Left ventricle myocardium superior (tissue), 1 donor: ENCODE measurements at regions not wholly inside any gene's neighbourhood (a gene's known extent, or its start where the extent isn't known, plus 50 kb on each side); places are given as distances from the start of the nearest gene placed in this dataset.

Experiments
- ATAC-seq: fragments of 200-7000 bp; cut with Tn5 transposase; one replicate; pipeline ENCODE4 v1.9.1; 2020; ENCODE audit warnings: mild to moderate bottlenecking, moderate library complexity
- DNase-seq: peaks from one replicate; pipeline ENCODE4 v3.0.0-alpha.2; 2020
- intact Hi-C: fragments of 100-400 bp; cut with micrococcal nuclease; formaldehyde crosslinking; loops from one replicate; pipeline ENCODE4 v1.11.0; 2022
- donor health status: DM: no; HTN: yes; CAD: no; lungs with severe emphysema.

DNA sequence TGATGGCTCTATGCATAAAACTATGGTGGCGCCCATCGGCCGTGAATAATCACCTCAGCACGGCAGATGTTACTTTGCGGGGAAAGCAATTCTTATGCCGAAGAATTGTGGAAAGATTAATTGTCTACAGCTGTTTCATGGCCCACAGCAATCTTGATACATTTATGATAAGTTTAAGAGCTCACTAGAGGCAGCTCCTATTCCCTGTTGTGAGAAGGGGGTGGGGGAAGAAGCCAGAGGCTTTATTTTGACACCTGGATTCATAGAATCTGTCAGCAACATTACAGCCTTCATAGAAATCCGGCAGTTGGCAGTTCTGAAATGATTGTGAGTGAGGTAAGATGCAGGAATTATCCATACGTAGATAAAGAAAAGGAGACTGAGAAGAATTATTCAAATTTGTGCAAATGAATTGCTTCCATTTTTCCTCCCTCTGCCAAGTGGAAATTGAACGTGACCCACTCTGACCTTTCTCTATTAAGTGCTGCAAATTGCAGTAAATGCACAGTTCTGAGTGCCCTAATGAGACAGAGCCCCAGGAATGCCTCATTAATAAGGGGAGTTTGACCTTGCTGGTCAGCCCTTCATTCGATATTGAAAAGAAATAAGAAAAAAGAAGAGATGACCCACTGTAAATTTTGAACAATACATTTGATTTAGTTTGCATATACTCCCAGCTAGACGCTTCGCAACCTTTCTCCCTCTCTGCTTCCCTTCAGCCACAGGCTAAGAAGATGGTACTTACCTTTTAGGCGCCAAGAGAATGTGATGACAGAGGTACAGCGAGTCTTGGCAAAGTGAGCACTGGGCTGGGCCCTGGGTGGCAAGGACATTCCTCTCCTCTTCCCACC, 188.8 kb downstream of the GPAT3 start:
- intact Hi-C loops = no loop called here
- DNase-seq (no peak), ATAC-seq (no peak)

DNA sequence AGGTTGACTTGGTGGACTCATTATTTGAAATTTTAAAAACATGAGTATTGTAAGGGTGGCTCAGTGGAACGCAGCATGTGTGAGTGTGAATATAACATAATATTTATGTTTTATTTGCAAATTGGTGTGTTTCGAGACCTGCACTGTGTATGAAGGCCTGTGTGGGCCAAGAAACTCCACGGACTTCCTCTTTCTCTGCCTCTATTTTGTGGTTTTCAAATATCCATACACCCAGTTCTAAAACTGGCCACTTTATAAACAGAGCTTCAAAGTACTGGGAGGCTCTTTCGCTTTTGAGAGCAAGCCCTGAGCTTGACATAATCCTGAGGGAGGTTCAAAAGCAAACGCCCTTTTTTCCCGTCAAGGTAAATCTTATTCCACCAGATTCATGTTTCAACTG, 187.7 kb downstream of the GPAT3 start:
- intact Hi-C loops = no loop called here
- ATAC-seq (no peak), DNase-seq (no peak)

GRCh38 chr4:83722730-83723269, 186.9 kb downstream of the GPAT3 start:
- intact Hi-C loops = no loop called here
- no peak for ATAC-seq
- DNase-seq = no peak

DNA sequence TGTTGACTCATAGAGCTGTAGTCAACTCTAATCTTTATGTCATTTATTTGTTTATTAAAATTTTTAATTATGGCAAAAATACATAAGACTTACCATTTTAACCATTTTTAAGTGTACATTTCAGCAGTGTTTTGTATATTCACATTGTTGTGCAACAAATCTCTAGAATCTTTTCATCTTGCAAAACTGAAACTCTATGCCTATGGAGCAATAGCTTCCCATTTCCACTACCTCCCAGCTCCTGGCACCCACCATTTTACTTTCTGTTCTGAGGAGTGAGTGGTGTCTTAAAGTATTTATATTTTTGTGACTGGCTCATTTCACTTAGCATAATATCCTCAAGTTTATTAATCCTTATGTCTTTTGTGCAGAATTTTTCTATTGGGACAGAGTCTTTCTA, 181.0 kb downstream of the GPAT3 start:
- intact Hi-C loops = no loop called here
- no peak for ATAC-seq

GRCh38 chr4:83712890-83713289, 177.0 kb downstream of the GPAT3 start:
- intact Hi-C loops = no loop called here

More for the DNA sequence above, 181.0 kb downstream of the GPAT3 start:
- no peak for DNase-seq

GRCh38 chr4:83709627-83710026, 173.7 kb downstream of the GPAT3 start:
- no peak for ATAC-seq
- DNase-seq = no peak
- intact Hi-C loops = no loop called here

More at GRCh38 chr4:83712890-83713289, 177.0 kb downstream of the GPAT3 start:
- ATAC-seq (no peak), DNase-seq (no peak)

DNA sequence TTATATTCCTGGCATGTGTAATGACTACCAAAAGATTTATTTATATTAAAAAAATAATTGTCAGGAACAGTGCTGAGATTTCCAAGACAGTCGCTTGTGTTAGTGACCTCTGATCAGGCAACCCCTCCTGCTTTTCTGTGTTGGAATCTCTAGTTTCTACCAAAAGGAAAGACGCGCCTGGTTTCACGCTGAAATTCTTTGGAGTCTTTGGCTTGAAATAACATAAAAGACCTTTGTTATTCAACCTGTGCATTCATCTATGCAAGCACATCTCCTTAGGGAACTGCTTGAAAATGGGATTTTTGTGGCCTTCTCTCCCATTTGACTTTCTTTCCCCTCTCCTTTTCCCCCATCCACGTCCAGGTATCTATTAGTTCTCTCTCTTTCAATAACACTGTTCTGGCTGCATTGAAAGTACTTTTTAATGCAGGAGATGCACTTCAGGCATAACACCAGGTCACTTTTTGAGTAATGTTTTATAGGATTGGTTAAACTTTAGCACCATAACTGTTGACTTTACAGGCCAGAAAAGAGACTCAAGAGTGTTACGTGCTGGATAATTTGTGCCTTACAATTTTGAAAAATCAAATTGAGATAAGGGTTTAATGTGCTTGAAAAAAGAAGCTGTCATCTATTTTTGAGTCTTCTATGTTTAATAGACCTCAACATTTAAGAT, 172.7 kb downstream of the GPAT3 start:
- DNase-seq (no peak), ATAC-seq (no peak)
- intact Hi-C loops = no loop called here

DNA sequence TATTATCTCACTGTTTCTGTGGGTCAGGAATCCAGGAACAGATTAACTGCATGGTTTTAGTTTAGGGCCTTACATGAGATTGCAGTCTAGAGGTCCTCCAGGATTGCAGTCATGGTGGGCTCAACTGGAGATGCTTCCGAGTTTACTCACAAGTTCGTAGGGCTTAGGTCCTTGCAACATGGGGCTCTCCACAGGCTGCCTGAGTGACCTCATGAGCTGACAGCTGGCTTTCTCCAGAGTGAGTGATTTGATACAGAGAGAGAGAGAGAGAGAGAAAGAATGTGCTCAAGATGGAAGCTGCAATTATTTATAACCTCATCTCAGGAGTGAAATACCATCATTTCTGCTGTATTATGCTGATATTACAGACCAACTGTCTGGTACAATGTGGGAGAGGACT, 168.9 kb downstream of the GPAT3 start:
- intact Hi-C loops = no loop called here
- ATAC-seq (no peak), DNase-seq (no peak)

- DNase-seq (no peak), ATAC-seq (no peak)
- intact Hi-C loops = no loop called here
These were observed 167.8 kb downstream of the GPAT3 start for GRCh38 chr4:83703752-83704151.

GRCh38 chr4:83701041-83701440, 165.1 kb downstream of the GPAT3 start:
- ATAC-seq (no peak), DNase-seq (no peak)
- intact Hi-C loops = no loop called here

DNA sequence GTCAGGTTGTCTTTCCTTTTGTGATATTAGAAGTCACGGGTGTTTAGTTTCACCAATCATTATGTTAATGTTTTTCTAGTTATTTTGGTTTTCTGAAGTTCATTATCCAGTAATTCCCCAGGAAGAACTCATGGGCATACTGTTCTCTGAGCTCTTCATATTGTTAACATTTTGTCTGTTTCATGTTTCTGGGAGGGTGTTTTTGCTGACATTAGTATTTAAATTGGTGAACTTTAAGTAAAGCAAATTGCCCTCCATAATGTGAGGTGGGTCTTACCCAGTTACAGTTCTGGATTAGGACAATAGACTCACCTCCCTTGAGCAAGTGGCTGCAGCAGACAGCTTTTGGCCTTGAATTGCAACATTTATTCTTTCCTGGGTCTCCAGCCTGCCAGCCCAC, 163.4 kb downstream of the GPAT3 start:
- no peak for DNase-seq
- intact Hi-C loops = no loop called here

GRCh38 chr4:83692028-83692427, 156.1 kb downstream of the GPAT3 start:
- no peak for DNase-seq
- no peak for ATAC-seq
- intact Hi-C loops = no loop called here

More for the DNA sequence above, 163.4 kb downstream of the GPAT3 start:
- no peak for ATAC-seq

GRCh38 chr4:83686166-83686565, 150.3 kb downstream of the GPAT3 start:
- no peak for DNase-seq
- no peak for ATAC-seq
- intact Hi-C loops = no loop called here

DNA sequence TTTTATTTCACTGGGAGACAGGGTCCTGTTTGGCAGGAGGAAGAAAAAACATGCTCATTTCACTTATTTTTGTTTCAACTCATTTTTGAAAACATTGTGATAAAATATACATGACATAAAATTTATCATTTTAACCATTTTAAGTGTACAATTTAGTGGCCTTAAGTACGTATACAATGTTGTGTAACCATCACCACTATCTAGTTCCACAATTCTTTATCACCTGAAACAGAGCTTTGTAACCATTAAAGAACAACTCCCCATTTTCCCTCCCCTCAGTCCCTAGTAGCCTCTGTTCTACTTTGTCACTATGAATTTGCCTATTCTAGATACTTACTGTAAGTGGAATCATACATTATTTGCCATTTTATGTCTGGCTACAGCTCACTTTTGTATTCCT, 143.8 kb downstream of the GPAT3 start:
- DNase-seq (no peak), ATAC-seq (no peak)
- intact Hi-C loops = no loop called here

DNA sequence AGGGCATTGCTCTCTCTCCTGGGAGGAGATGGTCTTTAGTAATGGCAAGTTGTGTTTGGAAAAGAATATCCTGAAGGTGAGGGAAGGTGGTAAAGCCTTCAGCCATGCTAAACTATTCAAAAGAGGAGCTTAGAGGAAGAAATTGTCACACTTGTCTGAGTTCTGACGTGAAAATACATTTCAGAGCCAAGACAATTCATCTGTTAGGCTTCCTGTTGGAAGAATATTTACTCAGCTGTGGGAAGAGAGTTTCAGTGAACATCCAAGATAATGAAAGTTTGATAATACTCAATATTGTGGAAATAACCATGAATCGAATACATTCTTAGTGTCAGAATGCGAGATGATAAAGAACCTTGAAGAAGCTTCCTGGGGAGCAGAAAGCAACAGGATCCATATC, 143.3 kb downstream of the GPAT3 start:
- DNase-seq (no peak), ATAC-seq (no peak)
- intact Hi-C loops = no loop called here

- DNase-seq = no peak
- intact Hi-C loops = no loop called here
- no peak for ATAC-seq
These were observed 141.7 kb downstream of the GPAT3 start for GRCh38 chr4:83677656-83678055.

GRCh38 chr4:83664741-83665140, 128.8 kb downstream of the GPAT3 start:
- intact Hi-C loops = no loop called here
- ATAC-seq (no peak), DNase-seq (no peak)

- intact Hi-C loops = no loop called here
- ATAC-seq = no peak
- no peak for DNase-seq
These were observed 128.2 kb downstream of the GPAT3 start for GRCh38 chr4:83664071-83664470.

- no peak for DNase-seq
- no peak for ATAC-seq
- intact Hi-C loops = no loop called here
These were observed 126.3 kb downstream of the GPAT3 start for GRCh38 chr4:83662204-83662603.

- intact Hi-C loops = no loop called here
These were observed 125.5 kb downstream of the GPAT3 start for GRCh38 chr4:83661359-83661758.

GRCh38 chr4:83660578-83660977, 124.7 kb downstream of the GPAT3 start:
- ATAC-seq = no peak
- intact Hi-C loops = no loop called here
- DNase-seq = no peak

More at GRCh38 chr4:83661359-83661758, 125.5 kb downstream of the GPAT3 start:
- no peak for DNase-seq
- no peak for ATAC-seq
